GM12892 (cell line): ENCODE measurements at regions not wholly inside any gene's neighbourhood (a gene's known extent, or its start where the extent isn't known, plus 50 kb on each side); places are given as distances from the start of the nearest gene placed in this dataset.

Experiments
- POLR2A ChIP-seq: IDR thresholded peaks from 2 replicates; pipeline ENCODE4 v1.6.1; 2011; ENCODE audit warnings: low read depth, low read length, control low read depth
- POLR2AphosphoS5 ChIP-seq: IDR thresholded peaks from 2 replicates; pipeline ENCODE4 v1.6.1; 2011; ENCODE audit warnings: low read depth, low read length, control low read depth
- TAF1 ChIP-seq: IDR thresholded peaks from 2 replicates; pipeline ENCODE4 v1.6.1; 2011; ENCODE audit warnings: low read depth, mild to moderate bottlenecking, control low read depth, low read length, borderline replicate concordance

- TF ChIP-seq POLR2A (no peak), POLR2AphosphoS5 (no peak), TAF1 (no peak)
Measured at GRCh38 chr14:89740241-89740640, 214.3 kb downstream of the EFCAB11 start.
